Lung (tissue), 11 donors: ENCODE measurements at regions not wholly inside any gene's neighbourhood (a gene's known extent, or its start where the extent isn't known, plus 50 kb on each side); places are given as distances from the start of the nearest gene placed in this dataset.

Experiments
- ATAC-seq: fragments of 200-7000 bp; cut with Tn5 transposase; one replicate; pipeline ENCODE4 v1.9.1; 2020; ENCODE audit warnings: moderate number of reproducible peaks; ENCODE audit not compliant: insufficient read depth, low FRiP score
- DNase-seq, 3 donors: peaks; one replicate each; pipeline ENCODE4 v3.0.0-alpha.2; 2013 to 2017
- H3K27ac ChIP-seq, 2 donors: one replicate each; pipeline ENCODE4 v1.5.1; 2013; ENCODE audit warnings: mild to moderate bottlenecking in 2 of 2, moderate library complexity in 2 of 2, control low read depth in 1 of 2, inconsistent platforms in 1 of 2, low read depth in 1 of 2, low read length in 1 of 2
- H3K27me3 ChIP-seq, 3 donors: one replicate each; pipeline ENCODE4 v1.5.1; 2013; ENCODE audit warnings: low read length in 2 of 3; ENCODE audit not compliant: control insufficient read depth in 3 of 3, insufficient read depth in 3 of 3
- H3K36me3 ChIP-seq, 4 donors: one replicate each; pipeline ENCODE4 v1.5.1; 2013; ENCODE audit warnings: low read length in 4 of 4, mild to moderate bottlenecking in 1 of 4, moderate library complexity in 1 of 4; ENCODE audit not compliant: control insufficient read depth in 4 of 4, insufficient read depth in 4 of 4
- H3K4me1 ChIP-seq, 5 donors: one replicate each; pipeline ENCODE4 v1.5.1; 2013; ENCODE audit warnings: low read length in 5 of 5, mild to moderate bottlenecking in 2 of 5, moderate library complexity in 1 of 5; ENCODE audit not compliant: control insufficient read depth in 5 of 5, insufficient read depth in 5 of 5
- H3K4me3 ChIP-seq: one replicate; pipeline ENCODE4 v1.5.1; 2013; ENCODE audit warnings: mild to moderate bottlenecking, control low read depth, moderate library complexity
- H3K9ac ChIP-seq, 2 donors: one replicate each; pipeline ENCODE4 v1.5.1; 2013; ENCODE audit warnings: low read length in 2 of 2, control low read depth in 1 of 2; ENCODE audit not compliant: insufficient read depth in 1 of 2
- H3K9me3 ChIP-seq, 4 donors: one replicate each; pipeline ENCODE4 v1.5.1; 2013; ENCODE audit warnings: low read length in 3 of 4, mild to moderate bottlenecking in 1 of 4, moderate library complexity in 1 of 4; ENCODE audit not compliant: control insufficient read depth in 4 of 4, insufficient read depth in 3 of 4
- WGBS, 2 donors: extraction: QIAGEN DNeasy Blood & Tissue Kit; methylation state at CpG; one replicate each; pipeline ENCODE4 v1.1.7; 2013; 5-methylcytosine and 5-hydroxymethylcytosine counted together
- TF ChIP-seq, protein P1 (sequence below): IDR thresholded peaks from 2 replicates; pipeline ENCODE4 v1.5.1; 2012; ENCODE audit warnings: mild to moderate bottlenecking; ENCODE audit errors: control extremely low read depth, extremely low read depth
- donor health status: control.
- donor health status: control.
- donor health status: Bipolar disorder and iron deficiency.
- donor health status: healthy.
- donor health status: DM: yes; HTN: yes; CAD: no.

GRCh38 chr3:5489536-5489935 lies 302.0 kb downstream of the EDEM1 start:
- no peak for DNase-seq
- H3K4me1 ChIP-seq: no peaks in the 10 kb centered on the region
- no peak overlapping the region for H3K4me3 ChIP-seq

DNA sequence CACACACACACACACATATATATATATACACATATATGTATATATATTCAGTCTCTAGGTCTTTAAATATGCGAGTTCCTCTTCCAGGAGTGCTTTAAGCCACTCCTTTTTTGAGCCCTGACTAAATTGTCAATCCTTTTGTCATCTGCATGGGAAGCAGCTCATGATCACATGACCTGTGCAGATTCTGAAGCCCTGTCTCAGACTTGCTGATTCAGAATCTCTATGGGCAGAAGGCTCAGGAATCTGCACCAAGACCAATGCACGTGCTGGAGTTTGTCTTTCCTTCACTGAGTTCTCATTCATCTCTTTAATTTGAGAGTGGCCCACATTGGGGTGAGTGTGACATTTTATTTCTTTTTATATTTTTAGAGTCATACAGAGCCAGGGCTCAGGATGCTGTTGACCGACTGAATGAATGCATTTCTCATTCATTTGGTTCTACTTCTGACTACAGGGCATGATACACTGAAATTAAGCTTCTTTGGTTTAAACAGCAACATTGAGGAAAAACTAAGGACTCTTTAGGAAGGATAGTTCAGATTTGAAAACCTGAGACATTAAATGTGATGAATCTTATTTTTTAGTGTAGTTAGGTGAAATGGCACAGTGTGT lies 307.5 kb downstream of the EDEM1 start:
- H3K4me3 ChIP-seq: no peak overlapping the region
- ATAC-seq: no peak
- peaks cover 0 to 4% (median 0%) of the 10 kb centered on the region in 4 donors for H3K9me3 ChIP-seq
- H3K27me3 ChIP-seq: no peaks in the 10 kb centered on the region
- WGBS, 2 donors: 74 to 82% methylated on average over 3 of the region's 3 CpGs
- no peak overlapping the region for H3K9ac ChIP-seq
- H3K4me1 ChIP-seq: no peaks in the 10 kb centered on the region
- TF ChIP-seq, protein P1, sequence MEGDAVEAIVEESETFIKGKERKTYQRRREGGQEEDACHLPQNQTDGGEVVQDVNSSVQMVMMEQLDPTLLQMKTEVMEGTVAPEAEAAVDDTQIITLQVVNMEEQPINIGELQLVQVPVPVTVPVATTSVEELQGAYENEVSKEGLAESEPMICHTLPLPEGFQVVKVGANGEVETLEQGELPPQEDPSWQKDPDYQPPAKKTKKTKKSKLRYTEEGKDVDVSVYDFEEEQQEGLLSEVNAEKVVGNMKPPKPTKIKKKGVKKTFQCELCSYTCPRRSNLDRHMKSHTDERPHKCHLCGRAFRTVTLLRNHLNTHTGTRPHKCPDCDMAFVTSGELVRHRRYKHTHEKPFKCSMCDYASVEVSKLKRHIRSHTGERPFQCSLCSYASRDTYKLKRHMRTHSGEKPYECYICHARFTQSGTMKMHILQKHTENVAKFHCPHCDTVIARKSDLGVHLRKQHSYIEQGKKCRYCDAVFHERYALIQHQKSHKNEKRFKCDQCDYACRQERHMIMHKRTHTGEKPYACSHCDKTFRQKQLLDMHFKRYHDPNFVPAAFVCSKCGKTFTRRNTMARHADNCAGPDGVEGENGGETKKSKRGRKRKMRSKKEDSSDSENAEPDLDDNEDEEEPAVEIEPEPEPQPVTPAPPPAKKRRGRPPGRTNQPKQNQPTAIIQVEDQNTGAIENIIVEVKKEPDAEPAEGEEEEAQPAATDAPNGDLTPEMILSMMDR: no peak
- H3K36me3 ChIP-seq: no peaks in the 10 kb centered on the region
- DNase-seq: no peak
- H3K27ac ChIP-seq: no peak overlapping the region

More at GRCh38 chr3:5489536-5489935, 302.0 kb downstream of the EDEM1 start:
- TF ChIP-seq, protein P1: no peak
- Histone ChIP-seq H3K27me3 (no peaks in the 10 kb centered on the region), H3K27ac (no peak overlapping the region), H3K9me3 (no peaks in the 10 kb centered on the region), H3K36me3 (no peaks in the 10 kb centered on the region), H3K9ac (no peak overlapping the region)
- 42 to 55% methylated on average over 3 of the region's 3 CpGs for WGBS, 2 donors
- no peak for ATAC-seq

- Histone ChIP-seq H3K4me1 (no peaks in the 10 kb centered on the region), H3K9me3 (peaks cover 0 to 4% (median 0%) of the 10 kb centered on the region in 4 donors), H3K4me3 (no peak overlapping the region), H3K9ac (no peak overlapping the region), H3K36me3 (no peaks in the 10 kb centered on the region), H3K27ac (no peak overlapping the region), H3K27me3 (no peaks in the 10 kb centered on the region)
- ATAC-seq: no peak
- TF ChIP-seq, protein P1: no peak
- no peak for DNase-seq
These were observed 310.0 kb downstream of the EDEM1 start for GRCh38 chr3:5497497-5497896.

DNA sequence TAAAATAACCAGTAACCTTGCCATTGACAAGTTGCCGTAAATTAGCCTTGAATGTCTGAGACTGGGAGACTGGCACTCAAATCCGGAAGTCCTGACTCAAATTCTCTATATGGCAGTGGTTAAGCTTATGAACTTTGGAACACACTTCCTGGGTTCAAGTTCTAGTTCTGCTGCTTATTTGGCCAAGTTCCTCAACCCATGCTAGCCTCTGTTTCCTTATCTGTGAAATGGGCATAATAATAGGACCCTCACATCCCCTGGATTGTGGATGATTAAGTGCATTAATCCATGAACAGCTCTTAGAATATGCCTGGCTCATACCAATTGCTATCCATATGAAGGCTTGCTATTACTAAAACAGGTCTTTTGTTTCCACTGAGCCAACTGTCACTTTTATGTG lies 311.5 kb downstream of the EDEM1 start:
- Histone ChIP-seq H3K36me3 (no peaks in the 10 kb centered on the region), H3K4me1 (no peaks in the 10 kb centered on the region), H3K27ac (no peak overlapping the region), H3K9me3 (peaks cover 0 to 4% (median 0%) of the 10 kb centered on the region in 4 donors), H3K27me3 (no peaks in the 10 kb centered on the region), H3K4me3 (no peak overlapping the region), H3K9ac (no peak overlapping the region)
- 96 to 98% methylated on average over 2 of the region's 2 CpGs for WGBS, 2 donors
- no peak for DNase-seq
- TF ChIP-seq, protein P1: no peak
- ATAC-seq: no peak
